ENCODE measurements at regions not wholly inside any gene's neighbourhood (a gene's known extent, or its start where the extent isn't known, plus 50 kb on each side); places are given as distances from the start of the nearest gene placed in this dataset.

- Mint-ChIP-seq H3K4me3 (no peak overlapping the region), H3K27me3 (ENCODE audit: insufficient read depth) (peaks cover 2% of the 10 kb centered on the region), H3K27ac (no peak overlapping the region), H3K4me1 (peaks cover 11% of the 10 kb centered on the region), H3K36me3 (ENCODE audit: low read depth) (no peaks in the 10 kb centered on the region), H3K9me3 (peaks cover 26% of the 10 kb centered on the region)
- Histone ChIP-seq H3K9ac (ENCODE audit: extremely low read depth, low read length, poor library complexity, severe bottlenecking) (no peak overlapping the region), H3K9me3 (ENCODE audit: control insufficient read depth, low read length) (peaks cover 18% of the 10 kb centered on the region), H3K36me3 (ENCODE audit: control insufficient read depth, insufficient read depth, low read length) (no peaks in the 10 kb centered on the region), H3K4me1 (ENCODE audit: control insufficient read depth, insufficient read depth, low read length) (no peaks in the 10 kb centered on the region), H3K27ac (ENCODE audit: low read depth, low read length) (no peak overlapping the region), H3K27me3 (ENCODE audit: control insufficient read depth, insufficient read depth, low read length, poor library complexity, severe bottlenecking) (no peaks in the 10 kb centered on the region), H3K4me3 (ENCODE audit: low read length) (no peak overlapping the region)
- no peak for TF ChIP-seq CTCF (conservative IDR thresholded peaks at IDR 0.05)
- no peak for DNase-seq
- WGBS, 2 experiments (ENCODE audit: insufficient coverage in 1 of 2, insufficient read length in 1 of 2) = 92 to 97% methylated on average over 3 to 5 of the region's 5 CpGs
Measured at GRCh38 chr2:133854603-133855200, 286.4 kb upstream of the NCKAP5 start.

- no peak overlapping the region for H3K4me3 ChIP-seq (ENCODE audit: low read length)
- no peak for TF ChIP-seq CTCF (conservative IDR thresholded peaks at IDR 0.05)
- Mint-ChIP-seq H3K36me3 (ENCODE audit: low read depth) (no peaks in the 10 kb centered on the region), H3K27ac (no peak overlapping the region), H3K4me3 (no peak overlapping the region), H3K4me1 (peaks cover 12% of the 10 kb centered on the region), H3K27me3 (ENCODE audit: insufficient read depth) (peaks cover 2% of the 10 kb centered on the region), H3K9me3 (peaks cover 26% of the 10 kb centered on the region)
- H3K27me3 ChIP-seq (ENCODE audit: control insufficient read depth, insufficient read depth, low read length, poor library complexity, severe bottlenecking) = no peaks in the 10 kb centered on the region
- no peak for DNase-seq
- H3K9me3 ChIP-seq (ENCODE audit: control insufficient read depth, low read length) = peaks cover 18% of the 10 kb centered on the region
- 92 to 93% methylated on average over 2 to 4 of the region's 4 CpGs for WGBS, 2 experiments (ENCODE audit: insufficient coverage in 1 of 2, insufficient read length in 1 of 2)
- H3K9ac ChIP-seq (ENCODE audit: extremely low read depth, low read length, poor library complexity, severe bottlenecking) = no peak overlapping the region
- H3K4me1 ChIP-seq (ENCODE audit: control insufficient read depth, insufficient read depth, low read length) = no peaks in the 10 kb centered on the region
- H3K36me3 ChIP-seq (ENCODE audit: control insufficient read depth, insufficient read depth, low read length) = no peaks in the 10 kb centered on the region
- H3K27ac ChIP-seq (ENCODE audit: low read depth, low read length) = no peak overlapping the region
Measured at GRCh38 chr2:133855526-133855925, 287.3 kb upstream of the NCKAP5 start.

- Mint-ChIP-seq H3K4me3 (no peak overlapping the region), H3K36me3 (ENCODE audit: low read depth) (no peaks in the 10 kb centered on the region), H3K27me3 (ENCODE audit: insufficient read depth) (peaks cover 2% of the 10 kb centered on the region), H3K9me3 (peaks cover 26% of the 10 kb centered on the region), H3K27ac (no peak overlapping the region), H3K4me1 (peaks cover 12% of the 10 kb centered on the region)
- Histone ChIP-seq H3K4me1 (ENCODE audit: control insufficient read depth, insufficient read depth, low read length) (no peaks in the 10 kb centered on the region), H3K4me3 (ENCODE audit: low read length) (no peak overlapping the region), H3K27ac (ENCODE audit: low read depth, low read length) (no peak overlapping the region), H3K27me3 (ENCODE audit: control insufficient read depth, insufficient read depth, low read length, poor library complexity, severe bottlenecking) (no peaks in the 10 kb centered on the region), H3K9ac (ENCODE audit: extremely low read depth, low read length, poor library complexity, severe bottlenecking) (no peak overlapping the region), H3K36me3 (ENCODE audit: control insufficient read depth, insufficient read depth, low read length) (no peaks in the 10 kb centered on the region), H3K9me3 (ENCODE audit: control insufficient read depth, low read length) (peaks cover 18% of the 10 kb centered on the region)
- no peak for TF ChIP-seq CTCF (conservative IDR thresholded peaks at IDR 0.05)
- no peak for DNase-seq
Measured at GRCh38 chr2:133856678-133857077, 288.4 kb upstream of the NCKAP5 start.
